ENCODE measurements at regions not wholly inside any gene's neighbourhood (a gene's known extent, or its start where the extent isn't known, plus 50 kb on each side); places are given as distances from the start of the nearest gene placed in this dataset.

- H3K27ac ChIP-seq (ENCODE audit: low read depth, low read length): no peak overlapping the region
- no peak overlapping the region for H3K4me3 ChIP-seq (ENCODE audit: low read depth, low read length)
- no peak for TF ChIP-seq CTCF (IDR thresholded peaks at IDR 0.05; ENCODE audit: low read depth, low read length)
- CTCF ChIA-PET: no interaction called here
- no peaks in the 10 kb centered on the region for H3K27me3 ChIP-seq (ENCODE audit: control insufficient read depth, insufficient read depth, low read length)
- no peaks in the 10 kb centered on the region; the same call in 1 of the 2 replicates for H3K9me3 ChIP-seq (ENCODE audit: control insufficient read depth, insufficient read depth, low read length)
- POLR2A ChIA-PET: no interaction called here
- no peak for DNase-seq (ENCODE audit: low read depth, low spot score)
Measured at GRCh38 chr3:18716821-18717220, 291.7 kb upstream of the SATB1 start.

GRCh38 chr3:18716101-18716500 is 291.0 kb upstream of the SATB1 start:
- TF ChIP-seq CTCF (IDR thresholded peaks at IDR 0.05; ENCODE audit: low read depth, low read length): no peak
- no peak for DNase-seq (ENCODE audit: low read depth, low spot score)
- H3K27me3 ChIP-seq (ENCODE audit: control insufficient read depth, insufficient read depth, low read length): no peaks in the 10 kb centered on the region
- ChIA-PET POLR2A (no interaction called here), CTCF (no interaction called here)
- H3K27ac ChIP-seq (ENCODE audit: low read depth, low read length): no peak overlapping the region
- no peak overlapping the region for H3K4me3 ChIP-seq (ENCODE audit: low read depth, low read length)
- no peaks in the 10 kb centered on the region; the same call in 1 of the 2 replicates for H3K9me3 ChIP-seq (ENCODE audit: control insufficient read depth, insufficient read depth, low read length)

- Histone ChIP-seq H3K4me3 (ENCODE audit: low read depth, low read length) (no peak overlapping the region), H3K27me3 (ENCODE audit: control insufficient read depth, insufficient read depth, low read length) (no peaks in the 10 kb centered on the region), H3K9me3 (ENCODE audit: control insufficient read depth, insufficient read depth, low read length) (no peaks in the 10 kb centered on the region; the same call in none of the 2 replicates), H3K27ac (ENCODE audit: low read depth, low read length) (no peak overlapping the region)
- CTCF ChIA-PET: no interaction called here
- POLR2A ChIA-PET: no interaction called here
- DNase-seq (ENCODE audit: low read depth, low spot score): no peak
- TF ChIP-seq CTCF (IDR thresholded peaks at IDR 0.05; ENCODE audit: low read depth, low read length): no peak
Measured at GRCh38 chr3:18715208-18715607, 290.1 kb upstream of the SATB1 start.

- H3K4me3 ChIP-seq (ENCODE audit: low read depth, low read length): no peak overlapping the region
- no peaks in the 10 kb centered on the region; the same call in none of the 2 replicates for H3K9me3 ChIP-seq (ENCODE audit: control insufficient read depth, insufficient read depth, low read length)
- H3K27me3 ChIP-seq (ENCODE audit: control insufficient read depth, insufficient read depth, low read length): no peaks in the 10 kb centered on the region
- no peak overlapping the region for H3K27ac ChIP-seq (ENCODE audit: low read depth, low read length)
- ChIA-PET CTCF (no interaction called here), POLR2A (no interaction called here)
- DNase-seq (ENCODE audit: low read depth, low spot score): no peak
- TF ChIP-seq CTCF (IDR thresholded peaks at IDR 0.05; ENCODE audit: low read depth, low read length): no peak
Measured at GRCh38 chr3:18713577-18713951, 288.4 kb upstream of the SATB1 start.

- no peaks in the 10 kb centered on the region; the same call in none of the 2 replicates for H3K9me3 ChIP-seq (ENCODE audit: control insufficient read depth, insufficient read depth, low read length)
- ChIA-PET POLR2A (no interaction called here), CTCF (no interaction called here)
- no peak for TF ChIP-seq CTCF (IDR thresholded peaks at IDR 0.05; ENCODE audit: low read depth, low read length)
- DNase-seq (ENCODE audit: low read depth, low spot score): no peak
- H3K27me3 ChIP-seq (ENCODE audit: control insufficient read depth, insufficient read depth, low read length): no peaks in the 10 kb centered on the region
- H3K27ac ChIP-seq (ENCODE audit: low read depth, low read length): no peak overlapping the region
- no peak overlapping the region for H3K4me3 ChIP-seq (ENCODE audit: low read depth, low read length)
Measured at GRCh38 chr3:18712713-18713576, 287.8 kb upstream of the SATB1 start.

Data from AG04450 (cell line).